Smooth muscle cell (in vitro differentiated cells): ENCODE measurements at regions not wholly inside any gene's neighbourhood (a gene's known extent, or its start where the extent isn't known, plus 50 kb on each side); places are given as distances from the start of the nearest gene placed in this dataset.
A peak's percentile ranks its signal among the peaks of the same experiment; 100 is the strongest.
"Not testable (repeated sequence)": the region's sequence is repeated elsewhere in the genome, so short reads cannot be mapped to it uniquely, and the experiment has no call there.

Source experiments
- DNase-seq: peaks from one replicate; lab custom pipeline; 2025; ENCODE audit not compliant: unreplicated experiment; lab: John Stamatoyannopoulos, UW
- H2AFZ ChIP-seq: fragments of 200-600 bp; sonication (generic); 2 replicates; pipeline ENCODE4 v1.6.0; 2016; ENCODE audit warnings: antibody characterized with exemption, low read depth, mild to moderate bottlenecking
- H3F3A ChIP-seq: fragments of 200-600 bp; sonication (generic); 2 replicates; pipeline ENCODE4 v1.6.0; 2017; ENCODE audit warnings: antibody characterized with exemption, low read depth
- H3K27ac ChIP-seq: fragments of 200-600 bp; sonication (generic); 2 replicates; pipeline ENCODE4 v1.5.1; 2016; ENCODE audit warnings: low read depth, mild to moderate bottlenecking
- H3K27me3 ChIP-seq: fragments of 200-600 bp; sonication (generic); 2 replicates; pipeline ENCODE4 v1.6.1; 2016; ENCODE audit warnings: low read depth, mild to moderate bottlenecking
- H3K36me3 ChIP-seq: fragments of 200-600 bp; sonication (generic); 2 replicates; pipeline ENCODE4 v1.5.1; 2016; ENCODE audit warnings: low read depth
- H3K4me1 ChIP-seq: fragments of 200-600 bp; sonication (generic); 2 replicates; pipeline ENCODE4 v1.5.1; 2016; ENCODE audit warnings: low read depth
- H3K4me2 ChIP-seq: fragments of 200-600 bp; sonication (generic); 2 replicates; pipeline ENCODE4 v1.6.0; 2016; ENCODE audit warnings: mild to moderate bottlenecking
- H3K4me3 ChIP-seq: fragments of 200-600 bp; sonication (generic); 2 replicates; pipeline ENCODE4 v1.5.1; 2016; ENCODE audit warnings: mild to moderate bottlenecking
- H3K79me2 ChIP-seq: fragments of 200-600 bp; sonication (generic); 2 replicates; pipeline ENCODE4 v1.6.0; 2016; ENCODE audit warnings: low read depth, mild to moderate bottlenecking
- H3K9ac ChIP-seq: fragments of 200-600 bp; sonication (generic); 2 replicates; pipeline ENCODE4 v1.6.0; 2016; ENCODE audit warnings: low read depth
- H3K9me3 ChIP-seq: fragments of 200-600 bp; sonication (generic); replicated peaks from 2 replicates; pipeline ENCODE4 v1.5.1; 2016; ENCODE audit warnings: low read depth
- H4K20me1 ChIP-seq: fragments of 200-600 bp; sonication (generic); 2 replicates; pipeline ENCODE4 v1.6.0; 2016; ENCODE audit warnings: low read depth
- WGBS: methylation state at CpG from one replicate; pipeline ENCODE4 v1.1.7; 2016; ENCODE audit warnings: low lambda C conversion rate; 5-methylcytosine and 5-hydroxymethylcytosine counted together
- TF ChIP-seq, protein P1 (sequence below): fragments of 200-600 bp; sonication (generic); IDR thresholded peaks from 2 replicates; pipeline ENCODE4 v1.5.1; 2017; ENCODE audit warnings: borderline replicate concordance, mild to moderate bottlenecking, antibody characterized with exemption; ENCODE audit not compliant: insufficient read depth, poor library complexity, severe bottlenecking

DNA sequence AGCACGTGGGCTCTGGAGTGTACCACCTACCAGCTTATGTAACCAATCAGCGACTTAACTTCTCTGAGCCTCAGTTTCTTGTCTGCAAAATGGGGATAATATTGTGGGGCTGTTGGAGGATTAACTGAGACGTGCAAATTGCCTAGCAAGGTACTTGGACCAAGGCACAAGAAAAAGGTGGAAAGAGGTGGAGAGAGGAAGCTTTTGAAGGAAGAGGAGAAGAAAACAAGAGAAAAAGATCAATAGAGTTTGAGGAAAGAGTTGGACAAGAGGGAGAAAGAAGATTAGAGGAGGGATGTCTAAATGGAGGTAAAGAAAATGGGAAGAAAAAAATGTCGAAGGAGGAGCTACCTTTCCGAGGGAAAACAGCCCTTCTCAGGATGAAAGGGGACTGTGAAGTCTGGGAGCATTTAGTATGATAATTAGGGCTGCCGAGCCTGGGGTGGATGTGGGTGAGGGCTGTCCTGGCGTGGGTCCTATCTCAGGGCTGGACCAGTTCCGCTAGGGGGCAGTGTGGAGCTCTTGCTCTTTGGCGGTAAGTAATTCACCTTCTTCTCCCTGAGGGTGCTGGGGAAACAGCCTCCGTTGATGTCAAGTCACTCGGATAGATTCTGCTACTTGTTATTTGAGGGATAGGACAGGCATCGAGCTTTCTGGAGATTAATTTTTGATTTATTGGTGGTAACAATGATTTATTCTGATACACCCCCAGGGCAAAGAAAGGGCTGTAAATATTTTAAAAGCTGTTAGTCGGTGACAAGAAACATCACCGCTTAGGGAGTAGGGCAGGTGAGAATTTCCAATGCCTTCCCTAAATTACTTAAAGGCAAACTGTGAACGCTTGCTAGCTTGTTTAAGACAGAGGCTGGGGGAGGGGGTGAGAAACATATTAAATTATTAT, 79.0 kb upstream of the NFASC start:
- no peak overlapping the region for H2AFZ ChIP-seq
- TF ChIP-seq, protein P1, sequence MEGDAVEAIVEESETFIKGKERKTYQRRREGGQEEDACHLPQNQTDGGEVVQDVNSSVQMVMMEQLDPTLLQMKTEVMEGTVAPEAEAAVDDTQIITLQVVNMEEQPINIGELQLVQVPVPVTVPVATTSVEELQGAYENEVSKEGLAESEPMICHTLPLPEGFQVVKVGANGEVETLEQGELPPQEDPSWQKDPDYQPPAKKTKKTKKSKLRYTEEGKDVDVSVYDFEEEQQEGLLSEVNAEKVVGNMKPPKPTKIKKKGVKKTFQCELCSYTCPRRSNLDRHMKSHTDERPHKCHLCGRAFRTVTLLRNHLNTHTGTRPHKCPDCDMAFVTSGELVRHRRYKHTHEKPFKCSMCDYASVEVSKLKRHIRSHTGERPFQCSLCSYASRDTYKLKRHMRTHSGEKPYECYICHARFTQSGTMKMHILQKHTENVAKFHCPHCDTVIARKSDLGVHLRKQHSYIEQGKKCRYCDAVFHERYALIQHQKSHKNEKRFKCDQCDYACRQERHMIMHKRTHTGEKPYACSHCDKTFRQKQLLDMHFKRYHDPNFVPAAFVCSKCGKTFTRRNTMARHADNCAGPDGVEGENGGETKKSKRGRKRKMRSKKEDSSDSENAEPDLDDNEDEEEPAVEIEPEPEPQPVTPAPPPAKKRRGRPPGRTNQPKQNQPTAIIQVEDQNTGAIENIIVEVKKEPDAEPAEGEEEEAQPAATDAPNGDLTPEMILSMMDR = peak; percentile 75
- H3K9me3 ChIP-seq = no peaks in the 10 kb centered on the region
- H3K79me2 ChIP-seq = no peaks in the 10 kb centered on the region
- H3F3A ChIP-seq = no peaks in the 10 kb centered on the region
- no peaks in the 10 kb centered on the region for H4K20me1 ChIP-seq
- H3K27me3 ChIP-seq = peaks cover 37% of the 10 kb centered on the region
- no peak for DNase-seq
- no peak overlapping the region for H3K9ac ChIP-seq
- WGBS = 36% methylated on average over 15 of the region's 15 CpGs
- no peak overlapping the region for H3K27ac ChIP-seq
- H3K4me3 ChIP-seq = no peak overlapping the region
- no peaks in the 10 kb centered on the region for H3K36me3 ChIP-seq
- no peaks in the 10 kb centered on the region for H3K4me1 ChIP-seq
- H3K4me2 ChIP-seq = no peak overlapping the region

DNA sequence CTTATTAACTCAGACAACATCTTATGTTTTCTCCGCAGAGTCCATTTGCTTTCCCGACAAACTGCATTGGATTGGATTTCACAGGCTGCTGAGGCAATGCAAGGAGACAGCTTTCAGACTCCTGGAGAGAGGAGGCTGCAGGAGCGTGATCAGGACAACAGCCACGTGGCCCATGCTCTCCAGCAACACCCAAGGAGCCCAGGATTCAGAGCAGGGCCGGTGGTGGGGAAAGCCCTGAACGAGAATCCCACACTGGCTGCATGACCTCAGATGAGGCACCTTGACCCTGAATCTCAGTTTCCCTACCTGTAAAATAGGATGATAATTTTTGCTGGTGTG, 78.3 kb upstream of the NFASC start:
- H3K9me3 ChIP-seq = no peaks in the 10 kb centered on the region
- no peak overlapping the region for H3K9ac ChIP-seq
- H3K4me2 ChIP-seq = no peak overlapping the region
- H3K4me3 ChIP-seq = no peak overlapping the region
- no peaks in the 10 kb centered on the region for H4K20me1 ChIP-seq
- no peaks in the 10 kb centered on the region for H3F3A ChIP-seq
- no peaks in the 10 kb centered on the region for H3K79me2 ChIP-seq
- no peak overlapping the region for H2AFZ ChIP-seq
- TF ChIP-seq, protein P1 = no peak
- no peak for DNase-seq
- 84% methylated on average over 6 of the region's 6 CpGs for WGBS
- H3K4me1 ChIP-seq = no peaks in the 10 kb centered on the region
- H3K27ac ChIP-seq = no peak overlapping the region
- H3K36me3 ChIP-seq = no peaks in the 10 kb centered on the region
- H3K27me3 ChIP-seq = peaks cover 37% of the 10 kb centered on the region

DNA sequence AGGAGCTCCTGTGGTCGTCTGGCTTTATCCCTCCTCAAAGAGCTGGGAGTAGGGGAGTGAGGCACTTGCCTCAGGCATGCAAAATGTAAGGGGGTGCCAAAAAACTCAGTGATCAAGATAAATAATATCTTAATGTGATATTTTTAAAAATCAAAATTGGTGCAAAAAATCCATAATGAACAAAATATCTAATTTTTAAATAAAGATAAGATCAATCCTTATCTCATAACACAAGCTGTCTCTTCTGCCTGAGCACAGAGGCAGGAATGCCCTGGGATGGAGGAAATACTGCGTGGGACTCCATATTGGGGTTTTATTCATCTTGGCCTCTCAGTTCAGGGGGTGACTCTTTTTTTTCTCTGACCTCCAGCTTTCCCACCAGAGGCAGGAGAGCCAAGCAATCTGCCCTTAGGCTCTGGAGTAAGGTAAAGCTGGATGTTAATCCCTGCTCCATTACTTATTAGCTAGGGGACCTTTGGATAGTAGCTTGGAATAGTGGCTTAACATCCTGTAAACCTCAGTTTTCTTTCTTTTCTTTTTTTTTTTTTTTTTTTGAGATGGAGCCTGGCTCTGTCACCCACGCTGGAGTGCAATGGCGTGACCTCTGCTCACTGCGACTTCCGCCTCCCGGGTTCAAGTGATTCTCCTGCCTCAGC, 77.3 kb upstream of the NFASC start:
- no peaks in the 10 kb centered on the region for H3K36me3 ChIP-seq
- no peaks in the 10 kb centered on the region for H3K4me1 ChIP-seq
- H3K27ac ChIP-seq = no peak overlapping the region
- no peak overlapping the region for H3K4me2 ChIP-seq
- no peak for DNase-seq
- H4K20me1 ChIP-seq = no peaks in the 10 kb centered on the region
- no peaks in the 10 kb centered on the region for H3F3A ChIP-seq
- H3K79me2 ChIP-seq = no peaks in the 10 kb centered on the region
- H3K4me3 ChIP-seq = no peak overlapping the region
- H2AFZ ChIP-seq = no peak overlapping the region
- H3K27me3 ChIP-seq = peaks cover 28% of the 10 kb centered on the region
- WGBS = 88% methylated on average over 7 of the region's 7 CpGs
- TF ChIP-seq, protein P1 = no peak
- no peaks in the 10 kb centered on the region for H3K9me3 ChIP-seq
- no peak overlapping the region for H3K9ac ChIP-seq

DNA sequence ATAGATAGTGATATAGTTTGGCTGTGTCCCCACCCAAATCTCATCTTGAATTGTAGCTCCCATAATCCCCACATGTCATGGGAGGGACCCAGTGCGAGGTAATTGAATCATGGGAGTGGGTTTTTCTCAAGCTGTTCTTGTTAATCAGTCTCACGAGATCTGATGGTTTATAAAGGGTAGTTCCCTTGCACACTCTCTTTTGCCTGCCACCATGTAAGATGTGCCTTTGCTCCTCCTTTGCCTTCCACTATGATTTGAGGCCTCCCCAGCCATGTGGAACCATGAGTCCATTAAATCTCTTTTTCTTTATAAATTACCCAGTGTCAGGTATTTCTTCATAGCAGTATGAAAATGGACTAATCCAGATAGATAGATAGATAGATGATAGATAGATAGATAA, 73.8 kb upstream of the NFASC start:
- H3K4me1 ChIP-seq = not testable (repeated sequence)
- peaks cover 35% of the 10 kb centered on the region for H3K27me3 ChIP-seq

More for the DNA sequence above, 73.8 kb upstream of the NFASC start:
- H3K27ac ChIP-seq, H3K4me3 ChIP-seq, H3K36me3 ChIP-seq, H3K79me2 ChIP-seq, H2AFZ ChIP-seq, H3K9ac ChIP-seq, H3F3A ChIP-seq, H3K4me2 ChIP-seq, H3K9me3 ChIP-seq, DNase-seq, H4K20me1 ChIP-seq: not testable (repeated sequence)
- 96% methylated on average over 2 of the region's 2 CpGs for WGBS
